ENCODE measurements at regions not wholly inside any gene's neighbourhood (a gene's known extent, or its start where the extent isn't known, plus 50 kb on each side); places are given as distances from the start of the nearest gene placed in this dataset.
"Not testable (repeated sequence)": the region's sequence is repeated elsewhere in the genome, so short reads cannot be mapped to it uniquely, and the experiment has no call there.

DNA sequence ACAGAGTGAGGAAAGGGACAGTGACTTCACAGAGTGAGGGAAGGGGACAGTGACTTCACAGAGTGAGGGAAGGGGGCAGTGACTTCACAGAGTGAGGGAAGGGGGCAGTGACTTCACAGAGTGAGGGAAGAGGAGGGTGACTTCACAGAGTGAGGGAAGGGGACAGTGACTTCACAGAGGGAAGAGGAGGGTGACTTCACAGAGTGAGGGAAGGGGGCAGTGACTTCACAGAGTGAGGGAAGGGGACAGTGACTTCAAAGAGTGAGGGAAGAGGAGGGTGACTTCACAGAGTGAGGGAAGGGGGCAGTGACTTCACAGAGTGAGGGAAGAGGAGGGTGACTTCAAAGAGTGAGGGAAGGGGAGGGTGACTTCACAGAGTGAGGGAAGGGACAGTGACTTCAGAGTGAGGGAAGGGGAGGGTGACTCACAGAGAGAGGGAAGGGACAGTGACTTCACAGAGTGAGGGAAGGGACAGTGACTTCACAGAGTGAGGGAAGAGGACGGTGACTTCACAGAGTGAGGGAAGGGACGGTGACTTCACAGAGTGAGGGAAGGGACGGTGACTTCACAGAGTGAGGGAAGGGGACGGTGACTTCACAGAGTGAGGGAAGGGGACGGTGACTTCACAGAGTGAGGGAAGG, 142.0 kb upstream of the PITRM1 start:
- in situ Hi-C loops (cut with HindIII; ENCODE audit: low pct_unique_long_range_greater_than_20kb, low sequenced_read_pairs), result not testable (repeated sequence)
- DNase-seq (ENCODE audit: low read depth), result peak; percentile 9

DNA sequence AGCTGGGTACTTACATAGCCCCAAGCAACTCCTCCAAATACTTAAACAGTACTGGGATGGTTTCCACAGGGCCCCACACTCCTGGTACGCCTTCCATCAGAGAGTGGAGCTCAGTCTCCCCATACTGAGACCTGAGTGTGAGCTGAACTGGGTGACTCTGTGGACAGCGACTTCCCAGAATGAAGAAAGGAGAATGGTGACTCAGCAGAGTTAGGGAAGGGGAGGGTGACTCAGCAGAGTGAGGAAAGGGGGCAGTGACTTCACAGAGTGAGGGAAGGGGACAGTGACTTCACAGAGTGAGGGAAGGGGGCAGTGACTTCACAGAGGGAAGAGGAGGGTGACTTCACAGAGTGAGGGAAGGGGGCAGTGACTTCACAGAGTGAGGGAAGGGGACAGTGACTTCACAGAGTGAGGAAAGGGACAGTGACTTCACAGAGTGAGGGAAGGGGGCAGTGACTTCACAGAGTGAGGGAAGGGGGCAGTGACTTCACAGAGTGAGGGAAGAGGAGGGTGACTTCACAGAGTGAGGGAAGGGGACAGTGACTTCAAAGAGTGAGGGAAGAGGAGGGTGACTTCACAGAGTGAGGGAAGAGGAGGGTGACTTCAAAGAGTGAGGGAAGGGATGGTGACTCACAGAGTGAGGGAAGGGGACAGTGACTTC, 141.3 kb upstream of the PITRM1 start:
- in situ Hi-C loops (cut with HindIII; ENCODE audit: low pct_unique_long_range_greater_than_20kb, low sequenced_read_pairs), result not testable (repeated sequence)
- DNase-seq (ENCODE audit: low read depth), result peak; percentile 75

DNA sequence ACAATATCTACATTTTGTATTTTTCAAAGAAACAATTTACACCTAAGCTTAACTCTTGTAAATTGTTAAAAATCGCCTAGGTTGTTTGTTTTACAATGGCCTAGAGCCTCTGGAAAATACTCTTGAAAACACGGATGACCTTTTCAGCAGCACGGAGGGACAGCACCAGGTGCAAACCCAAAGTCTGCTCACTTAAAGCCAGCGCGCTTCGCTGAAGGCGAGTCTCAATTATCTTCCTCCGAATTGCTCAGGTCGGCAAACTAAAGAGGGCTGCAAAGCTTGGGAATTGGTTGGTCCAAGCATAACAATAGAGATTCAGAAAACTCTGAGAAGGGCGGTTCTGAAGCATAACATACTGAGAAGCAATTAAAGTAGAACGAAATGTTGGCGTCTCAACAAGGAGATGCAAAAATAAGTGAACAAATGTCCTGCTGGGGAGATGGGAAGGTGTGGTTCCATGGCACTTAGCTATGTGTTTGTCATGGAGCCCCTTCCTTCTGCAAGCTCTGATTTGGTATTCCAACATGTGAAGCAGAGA, 139.9 kb upstream of the PITRM1 start:
- in situ Hi-C loops (cut with HindIII; ENCODE audit: low pct_unique_long_range_greater_than_20kb, low sequenced_read_pairs), result no loop called here
- no peak for DNase-seq (ENCODE audit: low read depth)

DNA sequence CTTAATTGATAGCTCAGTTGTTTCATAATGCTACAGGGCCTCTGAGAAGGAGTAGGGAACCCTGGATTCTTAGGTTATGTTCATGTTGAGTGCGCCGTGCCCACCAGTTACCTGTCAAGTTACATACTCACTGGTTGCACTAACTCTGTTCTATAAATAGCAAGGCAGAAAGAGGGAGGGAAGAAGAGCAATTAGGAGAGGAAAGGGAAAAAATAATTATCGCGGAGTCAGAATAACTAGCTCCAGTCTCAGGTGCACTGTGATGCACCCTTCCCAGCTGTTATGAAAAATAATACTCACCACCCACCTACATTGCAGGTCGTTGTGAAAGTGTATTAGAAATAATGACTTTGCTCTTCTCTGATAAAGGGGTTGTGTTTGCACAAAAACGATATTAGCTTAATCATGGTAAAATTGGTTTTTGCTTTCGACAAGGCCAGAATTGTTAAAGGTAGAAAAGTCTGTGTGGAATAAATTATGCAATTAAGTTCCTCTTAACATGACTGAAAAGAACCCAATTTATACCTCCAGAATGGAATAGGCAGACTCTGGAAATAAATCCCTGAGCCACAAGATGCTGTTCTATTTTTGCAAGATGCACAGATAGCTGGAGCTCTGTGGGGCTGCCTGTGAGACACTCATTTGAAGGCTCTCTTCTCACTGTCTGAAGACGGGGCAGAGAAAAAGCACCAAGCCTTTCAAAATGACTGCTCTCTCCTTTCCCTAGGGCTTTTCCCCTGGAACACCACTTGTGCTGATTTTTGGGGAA, 137.6 kb upstream of the PITRM1 start:
- no peak for DNase-seq (ENCODE audit: low read depth)

GRCh38 chr10:3306050-3306449, 133.5 kb upstream of the PITRM1 start:
- DNase-seq (ENCODE audit: low read depth), result no peak
- in situ Hi-C loops (cut with HindIII; ENCODE audit: low pct_unique_long_range_greater_than_20kb, low sequenced_read_pairs), result no loop called here

More for the DNA sequence above, 137.6 kb upstream of the PITRM1 start:
- in situ Hi-C loops (cut with HindIII; ENCODE audit: low pct_unique_long_range_greater_than_20kb, low sequenced_read_pairs), result no loop called here

GRCh38 chr10:3295582-3296151, 123.1 kb upstream of the PITRM1 start:
- in situ Hi-C loops (cut with HindIII; ENCODE audit: low pct_unique_long_range_greater_than_20kb, low sequenced_read_pairs), result no loop called here

DNA sequence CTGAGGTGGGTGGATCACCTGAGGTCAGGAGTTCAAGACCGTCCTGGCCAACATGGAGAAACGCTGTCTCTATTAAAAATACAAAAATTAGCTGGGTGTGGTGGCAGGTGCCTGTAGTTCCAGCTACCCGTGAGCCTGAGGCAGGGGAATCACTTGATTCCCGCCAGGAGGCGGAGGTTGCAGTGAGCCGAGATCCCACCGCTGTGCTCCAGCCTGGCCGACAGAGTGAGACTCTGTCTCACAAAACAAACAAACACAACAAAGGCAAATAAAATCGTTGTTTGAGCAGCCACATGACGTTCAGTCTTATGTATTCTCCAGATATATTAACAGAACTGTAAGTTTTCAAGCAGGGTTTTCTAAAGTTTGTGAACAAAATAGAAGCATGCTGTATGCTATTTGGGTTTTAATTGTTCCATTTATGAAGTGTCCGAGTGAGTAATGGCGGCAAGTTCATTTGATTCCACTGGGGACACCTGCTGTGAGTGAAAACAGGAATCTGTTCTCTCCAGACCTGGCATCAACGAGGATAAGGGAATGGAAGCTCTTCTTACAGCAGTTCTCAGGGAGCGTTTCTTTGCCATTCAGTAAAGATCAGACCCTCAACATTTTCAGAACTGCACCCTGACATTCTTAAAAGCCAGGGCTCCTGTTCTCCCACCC, 122.5 kb upstream of the PITRM1 start:
- in situ Hi-C loops (cut with HindIII; ENCODE audit: low pct_unique_long_range_greater_than_20kb, low sequenced_read_pairs), result no loop called here
- DNase-seq (ENCODE audit: low read depth), result no peak

More at GRCh38 chr10:3295582-3296151, 123.1 kb upstream of the PITRM1 start:
- no peak for DNase-seq (ENCODE audit: low read depth)

DNA sequence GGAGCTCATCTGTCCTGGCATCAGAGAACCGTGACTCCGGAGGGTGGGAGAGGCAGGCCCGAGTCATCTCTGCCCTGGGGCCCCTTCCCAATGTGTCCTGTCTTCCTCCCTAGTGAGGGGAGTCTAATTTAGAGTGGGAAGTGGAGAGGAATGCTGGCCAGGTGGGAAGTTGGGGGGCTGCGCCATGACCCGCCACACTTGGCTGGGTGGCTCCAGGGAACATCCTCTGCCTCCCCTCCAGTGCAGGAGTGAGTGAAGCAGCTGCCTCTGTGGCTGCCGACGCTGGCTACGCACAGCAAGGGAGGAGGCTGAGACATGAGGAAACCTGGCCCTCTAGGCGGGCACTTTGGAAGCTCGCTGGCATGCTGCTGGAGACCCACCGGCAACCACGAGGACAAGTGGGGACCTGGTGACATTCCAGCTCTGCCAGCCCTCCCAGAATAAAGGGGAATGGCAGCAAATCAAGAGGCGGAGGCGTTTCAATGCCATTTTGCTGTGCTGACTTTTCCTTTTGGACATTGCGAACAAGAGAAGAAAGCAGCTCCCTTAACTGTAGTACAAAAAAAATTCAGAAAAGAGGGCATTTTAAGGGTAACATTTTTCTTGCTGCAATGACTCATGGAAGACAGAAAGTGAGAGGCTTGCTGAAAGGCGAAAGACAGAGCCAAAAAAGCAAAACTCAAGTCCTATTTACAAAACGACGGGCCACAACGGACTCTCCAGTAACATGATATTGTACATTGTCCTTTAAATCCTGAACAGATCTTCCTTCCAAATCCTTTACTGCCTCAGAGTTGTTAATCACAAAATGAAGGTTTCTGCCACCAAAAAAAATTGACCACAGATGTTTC, 121.2 kb upstream of the PITRM1 start:
- in situ Hi-C loops (cut with HindIII; ENCODE audit: low pct_unique_long_range_greater_than_20kb, low sequenced_read_pairs), result no loop called here
- DNase-seq (ENCODE audit: low read depth), result no peak

GRCh38 chr10:3292636-3293035, 120.1 kb upstream of the PITRM1 start:
- in situ Hi-C loops (cut with HindIII; ENCODE audit: low pct_unique_long_range_greater_than_20kb, low sequenced_read_pairs), result no loop called here
- DNase-seq (ENCODE audit: low read depth), result no peak

DNA sequence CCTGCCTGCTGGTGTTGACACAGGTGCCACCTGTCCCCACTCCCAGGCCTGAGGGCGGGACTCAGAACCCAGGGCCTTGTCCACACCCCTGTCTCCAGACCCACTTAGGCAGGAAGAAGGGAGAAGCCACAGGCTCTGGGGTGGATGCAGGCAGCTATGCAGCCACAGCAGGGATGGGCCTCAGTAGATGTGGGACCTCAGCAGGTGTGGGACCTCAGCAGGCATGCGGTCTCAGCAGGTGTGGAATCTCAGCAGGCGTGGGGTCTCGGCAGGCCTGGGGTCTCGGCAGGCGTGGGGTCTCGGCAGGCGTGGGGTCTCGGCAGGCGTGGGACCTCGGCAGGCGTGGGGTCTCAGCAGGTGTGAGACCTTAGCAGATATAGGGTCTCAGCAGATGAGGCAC, 118.0 kb upstream of the PITRM1 start:
- no peak for DNase-seq (ENCODE audit: low read depth)
- in situ Hi-C loops (cut with HindIII; ENCODE audit: low pct_unique_long_range_greater_than_20kb, low sequenced_read_pairs), result no loop called here

- no peak for DNase-seq (ENCODE audit: low read depth)
- in situ Hi-C loops (cut with HindIII; ENCODE audit: low pct_unique_long_range_greater_than_20kb, low sequenced_read_pairs), result no loop called here
Observed at GRCh38 chr10:3287572-3288445, 115.2 kb upstream of the PITRM1 start.

GRCh38 chr10:3282674-3283017, 110.1 kb upstream of the PITRM1 start:
- in situ Hi-C loops (cut with HindIII; ENCODE audit: low pct_unique_long_range_greater_than_20kb, low sequenced_read_pairs), result no loop called here
- no peak for DNase-seq (ENCODE audit: low read depth)

DNA sequence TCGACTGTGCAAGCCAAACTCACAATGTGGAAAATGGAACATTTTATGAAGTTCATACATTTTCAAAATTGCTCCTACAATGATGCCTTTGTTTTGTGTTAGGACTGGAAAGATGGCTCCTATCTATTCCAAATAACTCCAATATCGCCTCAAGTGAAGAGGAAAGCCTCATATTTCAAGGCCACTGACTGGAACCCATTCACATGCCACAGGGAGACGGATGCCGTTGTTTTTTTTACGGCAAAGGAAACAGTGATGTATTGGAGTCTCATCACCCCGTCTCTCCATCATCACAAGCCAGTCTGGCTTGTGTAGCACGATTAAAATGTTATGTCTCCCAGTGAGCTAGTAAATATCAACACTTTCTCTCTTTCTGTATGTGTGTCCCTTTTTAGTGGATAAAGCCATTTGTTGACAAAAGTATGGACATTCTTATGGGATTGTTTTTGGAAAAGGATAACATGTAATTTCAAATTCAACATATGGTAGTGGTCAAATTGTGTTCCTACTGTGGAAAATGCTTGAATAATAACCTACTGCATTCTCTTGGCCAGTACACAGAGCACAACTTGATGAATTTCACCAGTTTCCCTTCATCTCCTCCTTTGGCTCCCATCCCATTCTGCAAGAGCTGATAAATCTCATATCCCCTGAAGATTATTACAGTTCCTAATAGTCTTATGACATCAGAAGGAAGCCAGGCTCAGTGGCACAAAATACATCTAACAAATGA, 109.5 kb upstream of the PITRM1 start:
- in situ Hi-C loops (cut with HindIII; ENCODE audit: low pct_unique_long_range_greater_than_20kb, low sequenced_read_pairs), result no loop called here
- DNase-seq (ENCODE audit: low read depth), result no peak

DNA sequence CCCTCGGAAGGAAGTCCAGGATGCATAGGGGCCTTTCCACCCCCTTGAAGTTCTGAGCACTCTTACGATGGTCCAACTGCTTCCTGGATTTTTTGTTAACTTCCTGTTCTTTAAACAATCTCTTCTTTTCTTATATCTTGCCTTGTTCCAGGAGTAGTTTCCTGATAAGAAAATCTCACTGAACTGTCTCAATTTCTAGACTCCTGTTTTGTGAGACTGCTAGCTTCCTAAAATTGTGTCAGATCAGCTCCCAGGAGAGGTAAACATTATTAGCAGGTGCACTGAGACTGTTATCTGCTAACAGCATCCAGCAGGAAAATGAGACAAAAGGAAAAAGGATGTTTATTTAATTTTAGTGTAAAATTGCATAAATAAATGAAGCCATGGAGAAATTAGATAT, 106.2 kb upstream of the PITRM1 start:
- DNase-seq (ENCODE audit: low read depth), result no peak
- in situ Hi-C loops (cut with HindIII; ENCODE audit: low pct_unique_long_range_greater_than_20kb, low sequenced_read_pairs), result no loop called here

GRCh38 chr10:3277566-3277965, 105.0 kb upstream of the PITRM1 start:
- in situ Hi-C loops (cut with HindIII; ENCODE audit: low pct_unique_long_range_greater_than_20kb, low sequenced_read_pairs), result no loop called here

GRCh38 chr10:3274414-3274813, 101.8 kb upstream of the PITRM1 start:
- no peak for DNase-seq (ENCODE audit: low read depth)
- in situ Hi-C loops (cut with HindIII; ENCODE audit: low pct_unique_long_range_greater_than_20kb, low sequenced_read_pairs), result no loop called here

More at GRCh38 chr10:3277566-3277965, 105.0 kb upstream of the PITRM1 start:
- no peak for DNase-seq (ENCODE audit: low read depth)

All from Caki2 (cell line).